H1 (cell line): ENCODE measurements at regions not wholly inside any gene's neighbourhood (a gene's known extent, or its start where the extent isn't known, plus 50 kb on each side); places are given as distances from the start of the nearest gene placed in this dataset.

ENCODE experiments used
- CBX8 ChIP-seq: fragments of 300-800, 300-1000 bp; sonication (generic); IDR thresholded peaks from 2 replicates; pipeline ENCODE4 v1.7.1; 2016; ENCODE audit warnings: low read depth, low read length, borderline replicate concordance
- CEBPB ChIP-seq: IDR thresholded peaks from 2 replicates; pipeline ENCODE4 v1.6.1; 2012; ENCODE audit warnings: low read depth, low read length
- CTCF ChIP-seq, 3 experiments: IDR thresholded peaks; 1 replicate in 2 of 3; 2 replicates in 1 of 3; pipeline versions ENCODE4 v1.5.1 to v1.6.1; 2011; ENCODE audit warnings: low read length in 3 of 3, mild to moderate bottlenecking in 3 of 3, inconsistent platforms in 2 of 3, low read depth in 1 of 3, moderate library complexity in 1 of 3; ENCODE audit not compliant: insufficient read depth in 1 of 3; ENCODE audit errors: control extremely low read depth in 1 of 3
- EZH2 ChIP-seq: fragments of 200-600 bp; sonication (generic); IDR thresholded peaks from 2 replicates; pipeline ENCODE4 v1.7.1; 2012; ENCODE audit warnings: low read depth, mild to moderate bottlenecking, moderate library complexity, low read length, inconsistent platforms; ENCODE audit not compliant: severe bottlenecking
- HDAC6 ChIP-seq: IDR thresholded peaks from one replicate; pipeline ENCODE4 v1.7.1; 2012; ENCODE audit warnings: low read depth, mild to moderate bottlenecking, inconsistent platforms, low read length, moderate library complexity
- KDM5A ChIP-seq: fragments of 200-600 bp; IDR thresholded peaks from 2 replicates; pipeline ENCODE4 v1.7.1; 2012; ENCODE audit warnings: mild to moderate bottlenecking, low read length, inconsistent platforms, mixed read lengths
- POLR2A ChIP-seq, 2 experiments: IDR thresholded peaks; 1 replicate in 1 of 2; 2 replicates in 1 of 2; pipeline ENCODE4 v1.6.1; 2011; ENCODE audit warnings: low read depth in 2 of 2, low read length in 2 of 2, mild to moderate bottlenecking in 2 of 2; ENCODE audit errors: control extremely low read depth in 1 of 2
- SP2 ChIP-seq: IDR thresholded peaks from 2 replicates; pipeline ENCODE4 v1.6.1; 2012; ENCODE audit warnings: mild to moderate bottlenecking, low read length, inconsistent platforms
- SUZ12 ChIP-seq: fragments of 200-600 bp; sonication (generic); IDR thresholded peaks from 2 replicates; pipeline ENCODE4 v1.6.1; 2012; ENCODE audit warnings: mild to moderate bottlenecking, inconsistent platforms, low read length, moderate library complexity, mixed read lengths

- TF ChIP-seq SP2 (no peak), EZH2 (no peak), HDAC6 (no peak), CBX8 (no peak), CEBPB (no peak), SUZ12 (no peak), KDM5A (no peak), CTCF (IDR thresholded peaks at IDR 0.05; ENCODE audit: control extremely low read depth in 1 of 3, insufficient read depth in 1 of 3, low read depth in 1 of 3, low read length in 3 of 3) (no peak), POLR2A (IDR thresholded peaks at IDR 0.05; ENCODE audit: control extremely low read depth in 1 of 2, low read depth in 2 of 2, low read length in 2 of 2) (no peak)
Measured at GRCh38 chr14:98847521-98848468, 424.2 kb downstream of the BCL11B start.
